Hippocampal formation (tissue), 2 donors: ENCODE measurements at regions not wholly inside any gene's neighbourhood (a gene's known extent, or its start where the extent isn't known, plus 50 kb on each side); places are given as distances from the start of the nearest gene placed in this dataset.
"Not testable (repeated sequence)": the region's sequence is repeated elsewhere in the genome, so short reads cannot be mapped to it uniquely, and the experiment has no call there.

Experiments
- DNase-seq, 2 donors: peaks; one replicate each; lab custom pipeline; 2025; lab: John Stamatoyannopoulos, UW

DNA sequence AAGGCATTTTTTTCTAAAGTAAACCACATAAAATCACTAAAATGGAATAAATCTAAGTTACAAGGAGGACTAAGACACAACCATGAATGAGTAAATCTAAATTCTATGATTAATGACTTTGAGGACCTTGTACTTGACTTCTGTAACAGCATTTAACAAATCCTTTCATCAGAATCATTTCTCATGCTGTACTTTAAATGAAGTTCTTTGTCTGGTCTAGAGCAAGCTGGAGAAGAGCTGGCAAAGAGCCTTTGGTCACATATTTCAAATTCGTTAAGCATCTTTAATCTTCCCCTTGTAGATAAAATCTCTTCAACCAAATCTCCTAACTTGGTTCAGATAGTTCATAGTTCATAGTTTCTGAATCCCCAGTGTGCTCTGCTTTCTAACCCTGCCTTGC lies 405.4 kb downstream of the PTPRC start:
- no peak for DNase-seq

DNA sequence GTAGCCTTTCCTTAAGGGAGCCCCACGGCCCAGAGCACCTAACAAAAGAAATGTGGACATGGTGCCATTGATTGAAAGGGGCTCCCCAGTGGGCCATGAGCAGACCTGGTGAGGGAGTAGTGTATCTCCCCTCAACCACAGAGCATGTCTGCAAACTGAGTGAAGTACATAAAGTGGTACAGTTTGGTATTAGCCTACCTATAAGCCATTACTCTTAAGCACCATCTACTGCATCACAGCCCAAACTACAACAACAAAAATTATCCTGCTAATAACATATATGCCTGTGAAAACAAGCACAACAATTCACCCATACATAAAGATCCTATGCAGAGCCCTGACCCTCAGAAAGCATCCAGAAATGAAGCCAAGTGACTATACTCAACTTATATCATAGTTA lies 407.8 kb downstream of the PTPRC start:
- DNase-seq = no peak

DNA sequence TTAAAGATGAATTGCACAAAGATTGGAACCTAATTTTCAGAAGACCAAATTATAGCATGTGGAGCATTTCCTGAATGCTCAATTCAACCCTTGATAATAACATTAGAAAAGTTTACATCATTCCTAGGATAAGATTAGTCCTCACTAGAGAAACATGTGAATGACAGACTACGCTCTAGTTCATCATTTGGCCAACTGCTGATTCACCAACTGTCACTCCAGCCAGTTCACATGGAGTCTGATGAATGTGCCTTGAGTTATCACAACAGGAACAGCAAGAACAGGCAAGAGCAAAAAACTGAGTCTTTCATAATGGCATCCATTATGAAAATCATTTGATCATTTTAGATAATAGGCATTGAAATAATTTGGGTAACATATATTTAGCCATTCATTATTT lies 415.9 kb downstream of the PTPRC start:
- DNase-seq = no peak

DNA sequence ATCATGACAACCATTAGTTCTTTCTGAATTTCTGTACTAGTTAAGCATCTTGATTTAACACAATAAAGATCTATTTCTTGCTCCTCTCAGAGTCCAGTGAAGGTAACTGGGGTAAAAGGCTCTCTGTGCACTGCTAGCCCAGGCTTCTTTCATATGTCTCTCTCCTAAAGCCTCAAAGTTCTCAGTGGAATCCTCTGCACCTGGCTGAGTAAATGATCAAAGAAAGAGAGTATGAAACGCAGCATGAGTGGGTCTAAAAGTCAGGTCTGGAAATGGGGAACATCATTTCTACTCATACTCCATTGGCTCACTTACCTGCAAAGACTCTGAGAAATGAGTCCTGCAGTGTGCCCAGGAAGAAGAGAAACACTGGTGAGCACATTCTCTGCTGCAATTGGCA lies 418.5 kb downstream of the PTPRC start:
- DNase-seq = no peak

DNA sequence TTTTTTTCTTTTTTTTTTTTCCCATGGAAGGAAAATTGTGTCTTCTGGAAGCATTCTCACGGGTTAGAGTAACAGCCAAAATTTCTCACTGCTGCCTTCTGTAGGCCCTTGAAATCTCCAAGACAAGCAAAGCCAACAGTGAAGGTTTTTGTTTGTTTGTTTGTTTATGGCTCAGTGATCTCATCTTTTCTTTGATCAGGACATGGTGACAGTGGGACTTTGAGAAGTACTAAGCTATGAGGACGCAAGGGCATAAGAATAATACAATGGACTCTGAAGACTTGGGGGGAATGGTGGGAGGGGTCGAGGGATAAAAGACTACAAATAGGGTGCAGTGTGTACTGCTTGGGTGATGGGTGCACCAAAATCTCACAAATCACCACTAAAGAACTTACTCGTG lies 419.4 kb downstream of the PTPRC start:
- no peak for DNase-seq

DNA sequence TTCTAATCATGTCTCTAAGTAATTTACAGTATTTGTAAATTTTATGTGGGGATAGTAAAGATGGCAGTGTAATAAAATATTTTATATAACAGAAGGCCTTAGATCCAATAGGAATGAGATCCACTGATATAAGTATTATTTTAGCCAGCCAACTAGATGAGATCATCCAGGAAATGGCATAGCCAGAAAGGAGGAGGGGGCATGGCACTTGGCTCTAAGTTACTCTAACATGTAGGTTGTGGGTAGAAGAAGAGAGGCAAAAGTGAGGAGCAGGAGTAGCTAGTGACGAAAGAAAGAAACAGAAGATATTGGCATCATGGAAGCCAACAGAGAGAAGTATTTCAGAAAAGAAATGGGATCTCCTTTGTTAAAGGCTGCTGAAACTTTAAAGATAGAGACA lies 426.1 kb downstream of the PTPRC start:
- DNase-seq = no peak

DNA sequence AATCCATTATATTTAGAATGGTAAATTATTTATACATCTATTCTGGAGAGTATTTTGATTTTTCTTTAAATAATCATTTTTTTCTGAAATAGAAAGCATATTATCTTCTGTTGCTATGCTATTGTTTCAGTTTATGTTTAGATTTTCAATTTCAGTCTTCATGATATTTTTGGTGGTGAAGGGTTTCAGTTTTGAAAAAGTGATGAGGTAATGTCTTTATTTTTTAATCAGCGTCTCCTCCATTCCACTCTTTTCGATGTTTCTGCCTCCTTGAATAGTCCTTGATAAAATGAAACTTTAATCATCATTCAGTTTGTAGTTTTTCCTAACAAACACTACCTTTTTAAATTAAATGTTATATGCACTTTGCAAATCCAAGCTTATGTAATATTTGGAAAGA lies 428.6 kb downstream of the PTPRC start:
- no peak for DNase-seq

DNA sequence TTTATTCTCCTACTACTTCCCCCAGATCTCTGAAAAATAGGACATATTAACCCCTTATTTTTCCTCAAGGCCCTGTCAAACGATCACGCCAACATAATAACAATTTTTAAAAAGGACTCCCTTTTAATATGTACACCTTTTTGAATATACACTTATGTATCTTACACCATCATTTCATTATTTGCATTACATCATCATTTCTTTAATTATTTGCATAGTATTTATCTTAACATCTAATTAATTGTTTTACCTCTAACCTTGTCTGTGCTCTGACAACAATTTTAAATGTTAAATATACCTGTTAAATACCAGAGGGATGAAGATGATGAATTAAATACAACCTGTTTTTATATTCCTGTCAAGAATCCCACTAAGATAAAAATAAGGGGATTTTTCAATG lies 432.2 kb downstream of the PTPRC start:
- DNase-seq = no peak

DNA sequence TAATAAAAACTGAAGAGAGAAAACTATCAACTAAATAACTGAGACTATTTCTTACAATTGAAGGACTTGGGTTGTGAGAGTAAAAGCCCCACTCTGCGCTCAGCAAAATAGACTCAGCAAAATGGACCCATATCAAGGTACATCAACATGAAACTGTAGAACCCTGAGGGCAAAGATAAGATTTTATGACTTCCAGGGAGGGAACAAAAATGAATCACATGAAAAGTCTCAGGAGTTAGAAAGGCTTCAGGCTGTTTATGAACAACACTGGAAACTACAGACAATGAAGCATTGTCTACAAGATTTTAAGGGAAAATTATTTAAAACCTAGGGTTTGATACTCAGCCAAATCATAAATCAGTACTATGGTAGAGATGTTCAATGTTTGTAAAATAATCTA lies 434.3 kb downstream of the PTPRC start:
- no peak for DNase-seq

DNA sequence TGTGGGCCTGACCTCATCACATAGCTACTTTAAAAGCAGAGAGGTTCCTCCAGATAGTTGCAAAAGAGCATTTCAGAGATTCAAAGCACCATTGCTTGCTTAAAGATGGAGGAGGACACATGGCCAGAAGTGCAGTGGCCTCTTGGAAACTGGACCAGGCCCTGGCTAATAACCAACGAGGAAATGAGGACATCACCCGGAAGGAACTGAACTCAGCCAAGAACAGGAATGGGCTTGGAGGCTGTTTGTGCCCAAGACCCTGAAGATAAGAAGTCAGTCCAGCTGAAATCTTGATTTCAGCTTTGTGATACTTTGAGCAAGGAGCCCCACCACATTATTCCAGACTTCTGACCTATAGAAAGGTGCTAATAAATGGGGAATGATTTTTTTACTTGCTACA lies 437.0 kb downstream of the PTPRC start:
- no peak for DNase-seq

DNA sequence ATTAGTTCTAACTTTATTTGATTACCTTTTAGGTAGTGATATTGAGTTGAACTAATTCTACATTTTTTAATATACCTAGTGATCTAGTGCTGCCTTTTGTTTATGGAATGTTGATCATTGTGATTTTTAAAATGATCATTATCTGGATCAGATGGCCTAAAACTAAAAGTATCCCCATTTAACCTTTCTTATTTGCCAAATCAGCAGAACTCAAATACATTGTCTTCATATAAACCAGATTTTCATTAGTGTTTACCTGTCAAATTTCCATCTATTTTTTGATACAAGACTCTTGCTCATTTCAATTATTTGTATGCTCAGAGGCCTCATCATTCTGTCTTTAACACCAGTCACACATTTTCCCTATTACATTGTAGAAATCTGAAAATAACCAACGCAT lies 441.2 kb downstream of the PTPRC start:
- DNase-seq = no peak

DNA sequence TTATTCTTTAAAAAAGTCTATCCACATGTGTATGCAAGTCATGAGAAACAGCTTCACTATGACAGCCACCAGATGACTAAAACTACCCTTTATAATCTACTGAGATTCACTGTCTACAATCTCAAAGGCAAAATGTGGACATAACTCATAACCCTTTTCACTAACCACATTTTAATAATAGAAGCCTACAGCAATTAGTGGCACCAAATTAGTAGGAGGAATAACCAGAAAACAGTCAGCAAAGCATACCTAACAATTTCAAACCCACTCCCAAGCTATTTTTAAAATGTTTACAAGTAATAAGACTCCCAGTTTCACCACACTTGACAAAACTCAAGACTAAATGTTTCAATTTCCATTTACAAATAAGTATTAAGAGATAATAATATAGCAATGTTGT lies 442.9 kb downstream of the PTPRC start:
- DNase-seq = no peak

DNA sequence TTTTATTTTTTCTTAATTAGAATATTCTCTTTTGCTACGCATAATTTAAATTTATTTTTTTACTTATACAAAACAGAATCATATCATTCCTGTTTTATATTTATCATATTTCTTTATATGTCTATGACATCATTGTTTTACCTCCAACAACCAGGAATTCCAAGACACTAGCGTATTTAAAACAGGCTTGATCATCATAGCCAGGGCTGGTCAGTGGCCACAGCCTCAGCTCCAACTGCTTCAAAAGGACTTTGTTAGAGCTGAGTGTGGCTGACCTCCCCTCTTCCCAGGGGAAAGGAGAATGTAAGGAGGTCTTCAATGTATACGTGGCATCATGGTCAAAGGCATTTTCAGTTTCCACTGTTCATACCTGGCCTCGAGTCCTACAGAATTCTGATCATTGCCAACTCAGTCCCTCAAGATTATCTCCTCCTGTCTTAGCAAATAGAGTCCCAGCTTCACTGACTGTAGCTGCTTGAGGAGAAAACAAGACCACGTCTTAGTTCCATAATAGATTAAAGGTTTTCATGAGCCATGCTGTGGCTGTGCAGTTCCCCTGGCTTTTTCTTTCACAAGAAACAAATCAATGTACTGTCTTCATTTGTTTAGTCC lies 444.0 kb downstream of the PTPRC start:
- peak in 1 of 2 donors; percentile 20 for DNase-seq

DNA sequence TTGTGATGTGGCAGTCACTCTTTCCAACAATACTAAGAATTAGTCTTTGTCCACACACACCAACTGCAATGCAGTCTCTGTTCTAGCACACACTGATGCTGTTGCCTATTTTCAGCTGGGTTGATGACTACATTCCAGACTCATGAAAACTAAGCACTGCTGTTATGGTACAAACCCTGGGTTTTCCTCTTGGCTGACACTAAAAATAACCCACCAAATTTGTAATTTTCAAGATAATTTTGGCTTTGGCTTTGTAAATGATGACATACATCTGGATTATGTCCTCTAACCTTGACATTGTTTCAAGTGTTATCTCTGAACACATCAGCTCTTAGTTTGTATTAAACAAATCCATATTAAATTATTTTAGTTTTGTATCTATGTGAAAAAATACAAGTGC lies 444.8 kb downstream of the PTPRC start:
- DNase-seq = peak; percentile 17 to 95

DNA sequence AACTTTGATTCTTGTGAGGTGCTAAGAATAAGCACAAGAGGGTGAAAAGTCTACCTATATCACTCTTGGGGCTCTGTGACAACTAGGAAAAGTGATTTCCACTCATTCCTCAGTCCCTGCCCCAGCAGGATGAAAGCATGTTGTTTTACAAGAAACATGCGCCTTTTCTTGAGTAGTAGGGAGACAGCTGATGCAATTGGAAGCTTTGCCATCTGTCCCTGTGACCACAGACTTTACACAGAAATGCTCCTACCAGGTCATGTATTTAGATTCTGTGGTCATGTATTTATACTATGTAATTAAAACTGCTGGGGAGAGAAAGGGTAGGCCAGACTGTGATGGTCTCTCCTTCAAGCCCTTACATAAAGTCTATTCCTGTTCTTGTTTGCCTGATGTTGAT lies 445.5 kb downstream of the PTPRC start:
- no peak for DNase-seq

DNA sequence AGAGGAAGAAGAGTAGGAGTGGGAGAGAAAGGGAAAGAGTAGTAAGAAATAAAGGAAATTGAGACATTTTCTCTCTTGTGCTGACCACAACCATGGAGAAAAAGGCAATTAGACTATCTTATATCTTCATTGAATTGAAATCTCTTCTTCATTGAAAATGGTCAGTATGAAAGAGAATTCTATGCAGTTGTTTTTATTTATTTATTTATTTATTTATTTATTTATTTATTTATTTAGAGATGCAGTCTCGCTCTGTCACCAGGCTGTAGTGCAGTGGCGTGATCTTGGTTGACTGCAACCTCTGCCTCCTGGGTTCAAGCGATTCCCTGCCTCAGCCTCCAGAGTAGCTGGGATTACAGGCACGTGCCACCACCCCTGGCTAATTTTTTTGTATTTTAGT lies 447.1 kb downstream of the PTPRC start:
- no peak for DNase-seq

DNA sequence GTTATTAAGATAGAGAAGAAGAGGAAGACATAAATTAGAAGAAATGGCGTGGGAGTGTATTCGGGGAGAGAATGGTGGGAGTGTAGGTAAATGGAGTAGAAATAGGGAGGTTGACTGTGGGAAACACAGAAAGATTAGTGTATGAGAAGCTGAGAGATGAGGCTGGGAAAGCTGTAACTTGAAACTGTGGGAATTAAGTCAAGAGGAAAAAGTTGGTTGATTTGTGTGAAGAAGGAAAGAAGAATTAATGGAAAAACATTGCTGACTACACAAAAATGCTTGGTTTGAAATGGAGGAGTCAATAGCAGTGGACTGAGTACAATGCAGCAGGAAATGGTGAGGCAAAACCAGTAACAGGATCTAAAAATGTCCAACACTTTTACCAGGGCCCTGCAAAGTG lies 448.3 kb downstream of the PTPRC start:
- DNase-seq = no peak

DNA sequence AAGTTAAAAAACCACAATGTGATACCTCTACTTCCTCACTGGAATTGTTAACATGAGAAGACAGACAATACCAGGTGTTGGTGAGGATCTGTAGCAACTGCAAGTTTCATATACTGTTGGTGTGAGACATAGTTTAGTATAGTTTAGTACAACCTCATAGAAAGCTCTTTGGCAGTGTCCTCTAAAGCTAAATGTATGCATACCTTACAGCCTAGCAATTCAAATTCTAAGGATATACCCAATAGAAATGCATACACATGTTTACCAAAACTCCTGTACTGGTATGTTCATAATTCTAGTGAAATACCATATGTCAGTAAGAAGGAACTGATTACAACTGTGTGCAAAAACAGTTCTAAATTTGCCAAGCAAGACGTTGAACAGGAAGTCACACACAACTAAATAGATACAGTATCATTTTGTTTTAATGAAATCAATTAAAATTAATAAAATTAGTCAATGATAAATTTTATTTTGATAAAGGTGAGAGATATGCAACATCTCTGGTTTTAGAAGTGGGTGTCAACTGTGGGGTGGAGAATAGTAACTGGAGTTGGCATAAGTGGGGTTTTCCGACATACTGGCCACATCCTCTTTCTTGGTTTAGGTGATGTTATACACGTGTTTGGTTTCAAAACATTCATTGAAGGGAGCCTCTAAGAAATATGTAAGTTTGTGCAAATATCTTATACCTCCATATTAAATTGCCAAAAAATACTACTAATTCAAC lies 450.7 kb downstream of the PTPRC start:
- no peak for DNase-seq

DNA sequence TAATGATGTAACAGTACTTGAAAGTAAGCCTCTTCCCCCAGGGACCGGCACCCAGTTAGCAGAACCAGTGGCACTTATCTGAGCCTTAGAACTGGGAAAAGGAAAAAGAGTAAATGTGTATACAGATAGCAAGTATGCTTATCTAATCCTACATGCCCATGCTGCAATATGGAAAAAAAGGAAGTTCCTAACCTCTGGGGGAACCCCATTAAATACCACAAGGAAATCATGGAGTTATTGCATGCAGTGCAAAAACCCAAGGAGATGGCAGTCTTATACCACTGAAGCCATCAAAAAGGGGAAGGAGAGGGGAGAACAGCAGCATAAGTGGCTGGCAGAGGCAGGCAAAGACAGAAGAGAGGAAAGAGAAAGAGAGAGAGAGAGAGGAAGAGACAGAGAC lies 456.8 kb downstream of the PTPRC start:
- not testable (repeated sequence) for DNase-seq

DNA sequence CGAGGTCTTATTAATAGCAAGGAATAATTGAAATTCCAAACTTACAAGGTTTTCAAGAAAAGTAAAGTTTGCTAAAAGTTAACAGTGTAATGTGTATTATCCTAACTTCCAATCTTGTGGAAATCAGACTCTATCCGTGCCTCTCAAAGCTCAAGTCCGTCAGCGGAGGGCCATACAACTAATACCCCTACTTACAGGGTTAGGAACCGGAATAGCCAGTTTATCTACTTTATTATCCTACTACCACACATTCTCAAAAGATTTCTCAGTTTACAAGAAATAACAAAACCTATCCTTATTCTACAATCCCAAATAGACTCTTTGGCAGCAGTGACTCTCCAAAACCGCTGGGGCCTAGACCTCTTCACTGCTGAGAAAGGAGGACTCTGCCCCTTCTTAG lies 457.8 kb downstream of the PTPRC start:
- no peak for DNase-seq

DNA sequence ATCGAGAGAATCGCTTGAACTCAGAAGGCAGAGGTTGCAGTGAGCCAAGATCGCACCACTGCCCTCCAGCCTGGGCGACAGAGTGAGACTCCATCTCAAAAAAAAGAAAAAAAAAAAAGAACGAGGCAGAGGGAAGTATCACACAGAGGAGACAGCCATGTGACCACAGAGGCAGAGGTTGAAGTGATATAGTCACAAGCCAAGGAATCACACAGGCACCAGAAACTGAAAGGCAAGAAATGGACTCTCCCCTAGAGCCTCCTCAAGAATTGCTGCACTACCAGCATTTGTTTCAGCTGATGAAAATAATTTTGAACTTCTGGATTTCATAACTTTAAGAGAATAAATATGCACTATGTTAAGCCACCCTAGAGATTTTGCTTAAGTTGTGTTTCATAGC lies 459.6 kb downstream of the PTPRC start:
- no peak for DNase-seq

DNA sequence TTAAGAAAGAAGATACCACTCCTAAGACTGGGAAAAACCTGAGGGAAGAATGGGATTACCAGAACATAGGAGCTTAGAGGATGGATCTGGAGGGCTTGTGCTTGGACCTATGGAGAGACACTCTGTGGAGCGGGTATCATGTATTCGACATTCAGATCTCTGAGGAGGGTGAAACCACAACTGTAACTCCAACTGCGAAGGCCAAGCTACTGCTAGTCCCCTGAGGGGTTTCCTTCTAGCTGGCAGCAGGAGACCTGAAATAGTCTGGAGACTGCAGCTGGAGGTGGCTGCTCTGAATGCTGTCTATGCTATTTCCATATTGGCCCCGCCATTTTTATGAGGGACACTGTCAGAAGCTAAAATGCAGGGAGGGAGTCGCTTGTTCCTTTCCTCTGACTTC lies 462.3 kb downstream of the PTPRC start:
- DNase-seq = no peak

DNA sequence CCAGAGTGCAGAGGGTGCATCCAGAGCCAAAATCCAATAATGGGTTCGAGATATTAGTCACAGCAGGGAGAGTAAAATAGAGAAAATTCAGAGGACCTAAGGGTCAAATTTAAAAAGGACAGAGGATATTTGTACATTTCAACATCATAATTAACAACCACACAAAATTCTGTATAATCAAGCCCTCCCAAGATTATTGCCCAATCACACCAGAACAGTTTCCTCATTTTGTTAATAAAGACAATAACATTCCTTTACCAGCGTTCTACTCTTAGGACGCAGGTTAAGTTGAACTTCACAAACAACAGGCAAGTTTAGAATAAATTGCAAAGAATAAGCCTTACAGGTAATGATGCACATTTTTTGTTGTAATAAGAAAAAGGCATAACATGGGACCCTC lies 462.8 kb downstream of the PTPRC start:
- DNase-seq = no peak

DNA sequence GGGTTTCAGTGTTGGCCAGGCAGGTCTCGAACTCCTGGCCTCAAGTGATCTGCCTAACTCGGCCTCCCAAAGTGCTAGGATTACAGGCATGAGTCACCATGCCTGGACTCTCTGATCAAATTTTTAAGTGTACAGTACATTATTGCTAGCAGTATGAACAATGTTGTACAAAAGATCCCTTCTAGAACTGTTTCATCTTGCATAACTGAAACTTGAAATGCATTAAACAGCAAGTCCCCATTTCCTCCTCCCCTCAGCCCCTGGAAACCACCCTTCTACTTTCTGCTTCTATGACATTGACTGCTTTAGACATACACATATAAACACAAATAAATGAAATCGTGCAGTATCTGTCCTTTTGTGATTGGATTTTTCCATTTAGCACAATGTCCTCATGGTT lies 463.4 kb downstream of the PTPRC start:
- no peak for DNase-seq
